HG02610 (cell line): ENCODE measurements at regions not wholly inside any gene's neighbourhood (a gene's known extent, or its start where the extent isn't known, plus 50 kb on each side); places are given as distances from the start of the nearest gene placed in this dataset.
A peak's percentile ranks its signal among the peaks of the same experiment; 100 is the strongest.

Experiments
- ATAC-seq: cut with Tn5 transposase; IDR thresholded peaks from one replicate; pipeline ENCODE4 v1.9.1; 2021; ENCODE audit warnings: mild to moderate bottlenecking, moderate library complexity; ENCODE audit not compliant: unreplicated experiment

DNA sequence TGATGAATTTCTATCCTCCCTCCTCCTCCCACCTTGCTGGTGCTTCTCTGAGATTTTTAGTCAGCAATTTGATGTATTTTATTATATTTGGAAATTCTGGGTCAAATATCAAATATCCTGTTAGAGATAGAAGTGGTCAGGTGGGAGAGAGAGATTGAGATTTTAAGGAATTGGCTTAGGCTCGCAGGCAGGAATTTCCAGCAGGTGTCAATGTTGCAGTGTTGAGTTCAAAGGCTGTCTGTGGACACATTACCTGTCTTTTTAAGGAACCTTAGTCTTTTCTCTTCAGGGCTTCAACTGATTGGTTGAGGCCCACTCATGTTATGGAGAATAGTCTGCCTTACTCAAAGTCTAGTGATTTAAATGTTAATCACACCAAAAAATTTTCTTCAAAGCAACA, 457.3 kb downstream of the FLRT2 start:
- ATAC-seq: no peak

DNA sequence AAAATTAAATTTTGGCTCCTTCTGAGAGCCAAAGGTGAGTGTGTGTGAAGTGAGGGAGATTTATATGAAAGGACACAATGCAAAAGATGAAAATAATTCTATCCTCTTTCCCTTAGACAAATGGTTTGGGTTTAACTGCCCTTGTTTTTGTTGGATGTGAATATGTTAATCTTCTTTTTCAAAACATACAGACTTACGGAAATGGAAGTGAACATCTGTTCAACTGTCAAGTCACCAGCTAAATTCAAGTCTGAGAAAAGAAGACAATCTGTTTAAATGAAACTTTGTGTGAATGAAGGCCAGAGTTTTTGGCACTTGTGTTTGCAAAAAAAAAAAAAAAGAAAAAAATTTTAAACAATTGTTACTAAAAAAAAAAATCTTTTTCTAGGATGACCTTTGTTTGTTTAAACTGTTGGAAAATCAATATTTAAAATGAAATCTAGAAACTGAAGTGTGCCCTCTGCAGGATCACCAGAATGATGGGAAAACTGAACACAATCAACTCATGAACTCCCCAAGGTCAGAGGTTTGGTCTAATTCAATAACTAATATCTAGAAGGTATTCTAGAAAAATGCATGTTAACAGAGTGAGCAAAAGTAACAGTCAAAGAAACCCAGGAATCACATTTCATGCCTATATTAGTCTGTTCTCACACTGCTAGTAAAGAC, 448.8 kb downstream of the FLRT2 start:
- ATAC-seq: no peak

DNA sequence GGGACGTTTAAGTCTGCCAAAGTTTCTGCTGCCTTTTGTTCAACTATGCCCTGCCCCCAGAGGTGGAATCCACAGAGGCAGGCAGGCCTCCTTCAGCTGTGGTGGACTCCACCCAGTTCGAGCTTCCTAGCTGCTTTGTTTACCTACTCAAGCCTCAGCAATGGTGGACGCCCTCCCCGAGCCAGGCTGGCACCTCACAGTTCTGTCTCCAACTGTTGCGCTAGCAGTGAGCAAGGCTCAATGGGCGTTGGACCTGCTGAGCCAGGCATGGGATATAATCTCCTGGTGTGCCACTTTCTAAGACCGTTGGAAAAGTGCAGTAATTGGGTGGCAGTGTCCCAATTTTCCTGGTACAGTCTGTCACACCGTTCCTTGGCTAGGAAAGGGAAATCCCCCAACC, 444.7 kb downstream of the FLRT2 start:
- no peak for ATAC-seq

- no peak for ATAC-seq
Observed at GRCh38 chr14:85963486-85963885, 433.5 kb downstream of the FLRT2 start.

DNA sequence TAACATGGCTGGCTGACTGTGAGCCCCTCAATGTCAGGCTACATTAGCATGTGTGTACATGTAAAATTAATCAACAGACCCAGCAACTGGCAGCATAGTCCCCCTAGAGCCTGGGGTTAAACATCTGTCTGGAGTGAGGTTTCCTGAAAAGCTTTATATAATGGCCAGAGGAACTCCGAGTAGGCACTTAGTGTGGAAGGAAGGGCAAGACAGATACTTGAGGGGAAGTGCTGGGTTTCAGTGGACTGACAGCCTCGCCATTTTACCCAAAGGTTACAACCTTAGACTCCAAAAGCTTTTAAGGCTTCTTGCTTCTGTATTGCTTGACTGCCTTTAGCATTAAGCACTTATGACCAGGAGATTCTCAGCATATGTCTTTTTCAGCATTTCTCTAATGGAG, 430.8 kb downstream of the FLRT2 start:
- no peak for ATAC-seq

GRCh38 chr14:85959063-85959462, 429.1 kb downstream of the FLRT2 start:
- no peak for ATAC-seq

- no peak for ATAC-seq
Observed at GRCh38 chr14:85958069-85958468, 428.1 kb downstream of the FLRT2 start.

DNA sequence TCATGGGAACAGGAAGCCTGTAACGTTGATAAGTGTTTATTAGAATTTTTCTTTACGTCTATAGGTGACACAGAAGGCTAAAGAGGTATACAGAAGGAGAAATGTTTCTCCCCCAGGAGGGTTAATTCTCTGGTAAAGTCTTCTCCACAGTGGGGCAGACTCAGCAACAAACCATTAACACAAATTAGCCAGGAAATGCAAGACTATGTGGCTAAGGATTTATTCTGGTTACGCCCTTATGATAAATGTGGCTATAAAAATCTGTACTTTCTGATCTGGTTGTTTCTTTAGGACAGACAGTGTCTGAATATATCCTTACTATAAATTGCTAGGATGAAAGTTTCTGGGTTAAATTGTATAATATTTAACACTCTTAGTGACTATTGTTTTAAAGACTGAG, 423.3 kb downstream of the FLRT2 start:
- ATAC-seq: no peak

DNA sequence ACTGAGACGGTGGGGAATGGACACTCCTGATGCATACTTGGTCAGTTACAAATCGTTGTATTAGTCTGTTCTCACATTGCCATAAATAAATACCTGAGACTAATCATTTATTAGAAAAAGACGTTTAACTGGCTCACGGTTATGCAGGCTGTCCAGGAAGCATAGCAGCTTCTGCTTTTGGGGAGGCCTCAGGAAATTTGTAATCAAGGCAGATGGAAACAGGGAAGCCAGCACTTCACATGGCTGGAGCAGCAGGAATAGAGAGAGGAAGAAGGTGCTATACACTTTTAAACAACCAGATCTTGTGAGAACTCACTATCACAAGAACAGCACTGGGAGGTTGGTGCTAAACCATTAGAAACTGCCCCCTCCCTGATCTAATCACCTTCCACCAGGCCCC, 418.2 kb downstream of the FLRT2 start:
- ATAC-seq: no peak

DNA sequence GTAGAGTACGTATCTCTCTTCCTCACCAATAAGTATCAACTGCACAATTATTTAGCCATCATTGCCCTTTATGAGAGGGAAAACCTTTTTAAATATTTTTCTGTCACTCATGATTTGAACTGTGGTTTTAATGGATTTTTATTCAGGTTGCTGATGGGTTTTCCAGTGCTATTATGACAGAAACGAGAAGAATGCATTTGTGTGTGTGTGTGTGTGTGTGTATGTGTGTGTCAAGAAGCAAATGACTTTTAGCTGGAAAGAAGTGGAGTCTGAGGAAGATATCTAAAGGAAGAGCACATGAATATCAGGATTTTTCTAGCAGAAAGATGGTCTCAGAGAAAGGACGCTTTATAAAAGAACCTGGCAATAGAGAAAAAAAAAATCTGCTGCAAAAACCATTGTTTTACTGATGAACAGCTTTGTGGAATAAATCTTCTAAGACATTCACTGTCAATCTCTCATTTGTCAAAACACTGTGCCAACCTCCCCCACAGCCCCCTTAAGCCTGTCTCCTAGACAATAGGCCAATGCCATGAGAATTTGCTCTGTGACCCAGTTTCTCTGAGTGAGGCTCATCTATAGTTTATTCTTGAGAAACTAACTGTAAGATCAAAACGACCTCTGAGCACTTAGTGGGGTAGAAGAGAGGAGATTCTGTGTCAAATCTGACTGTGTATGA, 417.7 kb downstream of the FLRT2 start:
- ATAC-seq: no peak

GRCh38 chr14:85943192-85943591, 413.2 kb downstream of the FLRT2 start:
- no peak for ATAC-seq

- ATAC-seq: peak; percentile 45
Observed at GRCh38 chr14:85934886-85935254, 404.9 kb downstream of the FLRT2 start.

- ATAC-seq: peak; percentile 93
Observed at GRCh38 chr14:85934123-85934885, 404.4 kb downstream of the FLRT2 start.

GRCh38 chr14:85921241-85921640, 391.3 kb downstream of the FLRT2 start:
- no peak for ATAC-seq

DNA sequence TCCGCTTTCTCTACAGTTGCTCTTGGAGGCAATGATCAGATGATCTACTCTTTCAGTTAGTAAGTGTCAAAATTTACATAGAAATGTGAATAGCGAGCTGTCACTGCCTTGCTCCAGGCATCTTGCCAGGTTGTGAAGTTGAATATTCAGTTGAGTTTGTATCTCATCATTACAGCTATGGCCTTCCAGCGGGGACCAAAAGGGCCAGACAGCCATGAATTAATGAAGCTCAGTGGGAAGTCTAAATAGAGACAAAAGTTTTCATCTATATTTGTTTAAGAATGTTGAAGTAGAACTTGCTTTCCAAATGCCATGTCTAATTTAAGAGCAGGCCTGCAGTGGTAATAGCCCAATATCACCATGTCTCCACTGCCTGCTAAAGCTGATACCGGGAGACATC, 387.8 kb downstream of the FLRT2 start:
- no peak for ATAC-seq

DNA sequence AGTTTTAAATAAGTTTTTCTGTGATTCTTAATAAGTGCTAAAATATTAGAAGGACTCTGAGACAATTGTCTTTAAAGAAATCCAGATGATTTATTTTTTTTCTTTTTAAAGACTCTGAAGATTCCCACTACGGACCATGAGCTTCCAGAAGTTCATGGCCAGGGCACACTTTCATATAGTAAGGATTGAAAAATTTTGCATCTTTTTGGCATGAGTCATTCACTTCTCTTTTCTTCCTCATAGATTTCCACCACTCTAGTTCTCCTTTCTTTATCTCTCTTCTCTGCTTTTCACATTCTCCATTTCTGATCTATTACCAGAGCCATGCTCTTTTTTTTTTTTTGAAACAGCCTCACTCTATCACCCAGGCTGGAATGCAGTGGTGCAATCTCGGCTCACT, 385.8 kb downstream of the FLRT2 start:
- no peak for ATAC-seq

DNA sequence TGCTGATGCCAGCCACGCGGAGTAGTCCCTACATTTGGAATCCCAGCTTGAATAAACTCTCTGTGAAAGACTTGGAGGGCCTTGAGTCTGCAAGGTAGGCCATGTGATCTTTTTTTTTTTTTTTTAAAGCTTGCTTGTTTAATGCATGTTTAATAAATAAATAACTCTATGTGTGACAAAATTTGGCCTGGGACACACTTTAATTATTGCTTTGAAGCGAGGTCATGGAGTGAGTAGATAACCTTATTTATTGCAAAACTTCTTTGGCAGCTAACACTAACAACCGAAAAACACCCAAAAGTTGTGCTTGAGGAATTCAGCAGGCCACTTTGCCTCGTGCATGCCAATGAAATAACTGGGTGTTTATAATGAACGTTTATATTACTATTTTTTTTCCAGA, 382.2 kb downstream of the FLRT2 start:
- no peak for ATAC-seq

- no peak for ATAC-seq
Observed at GRCh38 chr14:85911044-85911443, 381.1 kb downstream of the FLRT2 start.

GRCh38 chr14:85909581-85909980, 379.6 kb downstream of the FLRT2 start:
- no peak for ATAC-seq

DNA sequence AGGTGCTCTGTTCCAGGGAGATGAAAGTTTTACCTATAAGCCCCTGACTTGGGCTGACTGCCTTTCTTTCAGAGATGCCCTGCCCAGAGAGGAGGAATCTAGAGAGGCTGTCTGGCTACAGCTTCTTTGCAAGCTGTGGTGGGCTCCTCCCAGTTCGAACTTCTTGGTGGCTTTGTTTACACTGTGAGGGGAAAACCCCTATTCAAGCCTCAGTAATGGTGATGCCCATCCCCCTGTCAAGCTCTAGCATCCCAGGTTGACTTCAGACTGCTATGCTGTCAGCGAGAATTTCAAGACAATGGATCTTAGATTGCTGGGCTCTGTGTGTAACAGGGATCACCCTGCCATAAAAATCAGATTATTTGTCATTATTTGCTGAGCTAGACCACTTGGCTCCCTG, 377.6 kb downstream of the FLRT2 start:
- ATAC-seq: no peak

DNA sequence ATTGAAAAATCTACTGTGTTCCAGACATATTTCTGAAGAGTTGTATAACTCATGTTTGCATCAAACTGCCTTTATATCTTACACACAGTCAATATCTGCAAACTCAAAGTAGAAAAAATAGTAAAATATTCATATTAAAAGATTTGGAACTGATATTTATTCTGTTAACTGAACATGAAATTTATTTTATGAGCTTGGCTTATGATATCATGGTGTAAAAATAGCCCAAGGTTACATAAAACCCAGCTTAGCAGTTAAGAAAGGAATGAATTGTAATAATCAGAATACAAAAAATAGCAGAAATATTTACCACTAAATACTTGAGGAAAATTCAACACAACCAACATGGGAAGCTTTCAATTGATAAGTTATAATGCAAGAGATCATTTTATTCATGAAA, 367.9 kb downstream of the FLRT2 start:
- no peak for ATAC-seq

DNA sequence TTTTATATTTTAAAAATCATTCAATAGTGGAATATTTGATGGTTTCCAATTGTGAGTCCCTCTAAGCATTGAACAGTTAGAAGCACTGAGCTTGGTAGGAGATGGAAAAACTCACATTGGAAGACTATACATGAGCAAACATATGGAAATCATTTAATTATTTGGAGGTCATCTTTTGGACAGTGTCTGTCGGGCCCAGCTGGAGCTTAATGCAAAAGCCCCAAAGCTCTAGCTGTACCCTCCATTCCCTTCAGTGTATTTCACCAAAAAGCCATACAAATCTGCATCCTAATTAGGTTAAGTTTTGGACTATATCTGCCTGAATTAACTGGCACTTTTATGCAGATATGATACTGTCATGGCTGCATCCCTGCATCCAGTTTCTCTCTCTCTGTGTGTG, 365.7 kb downstream of the FLRT2 start:
- ATAC-seq: no peak
